Gastroesophageal sphincter (tissue), 4 donors: ENCODE measurements at regions not wholly inside any gene's neighbourhood (a gene's known extent, or its start where the extent isn't known, plus 50 kb on each side); places are given as distances from the start of the nearest gene placed in this dataset.
"Not testable (repeated sequence)": the region's sequence is repeated elsewhere in the genome, so short reads cannot be mapped to it uniquely, and the experiment has no call there.

ENCODE experiments used
- ATAC-seq: fragments of 150-250 bp; one replicate; pipeline ENCODE4 v1.9.1; 2016; ENCODE audit warnings: mild to moderate bottlenecking, moderate library complexity
- H3K27ac ChIP-seq, 4 donors: fragments of 200-600 bp; sonication (generic) in 3 of 4; 1 replicate in 3 of 4; 2 replicates in 1 of 4; pipeline ENCODE4 v1.5.1; 2016 to 2019
- H3K27me3 ChIP-seq: fragments of 200-600 bp; sonication (generic); one replicate; pipeline ENCODE4 v1.5.1; 2019
- H3K36me3 ChIP-seq, 2 donors: fragments of 200-600 bp; sonication (generic); one replicate each; pipeline ENCODE4 v1.5.1; 2019; ENCODE audit warnings: control low read depth in 1 of 2
- H3K4me1 ChIP-seq, 3 donors: fragments of 200-600 bp; sonication (generic); 1 replicate in 2 of 3; 2 replicates in 1 of 3; pipeline ENCODE4 v1.5.1; 2016 to 2019; ENCODE audit warnings: control low read depth in 2 of 3
- H3K4me3 ChIP-seq, 2 donors: fragments of 200-600 bp; sonication (generic); one replicate each; pipeline ENCODE4 v1.5.1; 2019; ENCODE audit warnings: mild to moderate bottlenecking in 1 of 2, moderate library complexity in 1 of 2
- H3K9me3 ChIP-seq, 3 donors: fragments of 200-600 bp; sonication (generic); one replicate each; pipeline ENCODE4 v1.5.1; 2017 to 2019; ENCODE audit warnings: control low read depth in 2 of 3
- CTCF ChIP-seq, 4 experiments: fragments of 200-600 bp in 2 of 4; fragments of 450-650 bp in 2 of 4; sonication (generic) in 1 of 4; IDR thresholded peaks; one replicate each; pipeline ENCODE4 v1.5.1; 2017 to 2019; ENCODE audit warnings: antibody characterized with exemption in 4 of 4, mild to moderate bottlenecking in 2 of 4, moderate library complexity in 2 of 4
- EP300 ChIP-seq: sonication (generic); formaldehyde crosslinking; IDR thresholded peaks from one replicate; pipeline ENCODE4 v1.6.1; 2017; ENCODE audit warnings: antibody characterized with exemption, mild to moderate bottlenecking
- POLR2A ChIP-seq, 2 donors: fragments of 450-650 bp; IDR thresholded peaks; one replicate each; pipeline ENCODE4 v1.6.1; 2017; ENCODE audit warnings: antibody characterized with exemption in 2 of 2, mild to moderate bottlenecking in 2 of 2, moderate library complexity in 1 of 2
- POLR2AphosphoS5 ChIP-seq: sonication (generic); formaldehyde crosslinking; IDR thresholded peaks from one replicate; pipeline ENCODE4 v1.6.1; 2017; ENCODE audit warnings: antibody characterized with exemption
- WGBS, 2 donors: methylation state at CpG; one replicate each; pipeline ENCODE4 v1.1.5; 2018; ENCODE audit warnings: low coverage in 1 of 2; 5-methylcytosine and 5-hydroxymethylcytosine counted together

DNA sequence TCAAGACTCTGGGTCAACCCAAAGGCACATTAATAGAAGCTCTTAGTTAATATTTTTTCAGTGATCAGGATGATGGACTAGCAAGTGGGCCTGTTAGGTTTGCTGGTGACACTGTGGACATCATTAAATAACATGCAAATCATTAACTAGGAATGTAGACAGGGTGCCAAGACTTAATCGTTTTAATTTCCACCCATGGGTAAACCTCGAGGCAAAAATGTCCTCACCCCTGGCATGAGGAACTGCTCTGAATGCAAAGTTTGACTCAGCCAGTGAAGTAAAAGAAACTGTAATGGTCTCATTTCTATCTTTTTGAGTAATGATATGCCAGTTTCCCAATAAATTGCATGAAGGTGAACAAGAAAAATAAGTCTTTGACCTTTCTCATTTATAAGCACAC, 152.6 kb upstream of the MEX3C start:
- Histone ChIP-seq H3K27me3 (no peaks in the 10 kb centered on the region), H3K36me3 (no peaks in the 10 kb centered on the region), H3K4me1 (no peaks in the 10 kb centered on the region), H3K4me3 (no peak overlapping the region), H3K27ac (no peak overlapping the region), H3K9me3 (peaks cover 0 to 4% (median 0%) of the 10 kb centered on the region in 3 donors)
- no peak for TF ChIP-seq POLR2A (IDR thresholded peaks at IDR 0.05)
- no peak for TF ChIP-seq POLR2AphosphoS5
- TF ChIP-seq EP300 = no peak
- no peak for TF ChIP-seq CTCF (IDR thresholded peaks at IDR 0.05)
- WGBS, 2 donors = 25% methylated on average over 2 of the region's 2 CpGs; no CpG with 5 or more reads in 1 of the 2 donors
- no peak for ATAC-seq

GRCh38 chr18:51355841-51356240, 158.4 kb upstream of the MEX3C start:
- no peak overlapping the region for H3K27ac ChIP-seq
- 39 to 46% methylated on average over 2 of the region's 2 CpGs for WGBS, 2 donors
- ATAC-seq = no peak
- TF ChIP-seq CTCF (IDR thresholded peaks at IDR 0.05) (no peak), POLR2A (IDR thresholded peaks at IDR 0.05) (no peak), POLR2AphosphoS5 (no peak), EP300 (no peak)
- H3K27me3 ChIP-seq = no peaks in the 10 kb centered on the region
- no peaks in the 10 kb centered on the region for H3K4me1 ChIP-seq
- no peak overlapping the region for H3K4me3 ChIP-seq
- H3K9me3 ChIP-seq = no peaks in the 10 kb centered on the region
- no peaks in the 10 kb centered on the region for H3K36me3 ChIP-seq

GRCh38 chr18:51360301-51360700, 162.8 kb upstream of the MEX3C start:
- H3K9me3 ChIP-seq = not testable (repeated sequence)

DNA sequence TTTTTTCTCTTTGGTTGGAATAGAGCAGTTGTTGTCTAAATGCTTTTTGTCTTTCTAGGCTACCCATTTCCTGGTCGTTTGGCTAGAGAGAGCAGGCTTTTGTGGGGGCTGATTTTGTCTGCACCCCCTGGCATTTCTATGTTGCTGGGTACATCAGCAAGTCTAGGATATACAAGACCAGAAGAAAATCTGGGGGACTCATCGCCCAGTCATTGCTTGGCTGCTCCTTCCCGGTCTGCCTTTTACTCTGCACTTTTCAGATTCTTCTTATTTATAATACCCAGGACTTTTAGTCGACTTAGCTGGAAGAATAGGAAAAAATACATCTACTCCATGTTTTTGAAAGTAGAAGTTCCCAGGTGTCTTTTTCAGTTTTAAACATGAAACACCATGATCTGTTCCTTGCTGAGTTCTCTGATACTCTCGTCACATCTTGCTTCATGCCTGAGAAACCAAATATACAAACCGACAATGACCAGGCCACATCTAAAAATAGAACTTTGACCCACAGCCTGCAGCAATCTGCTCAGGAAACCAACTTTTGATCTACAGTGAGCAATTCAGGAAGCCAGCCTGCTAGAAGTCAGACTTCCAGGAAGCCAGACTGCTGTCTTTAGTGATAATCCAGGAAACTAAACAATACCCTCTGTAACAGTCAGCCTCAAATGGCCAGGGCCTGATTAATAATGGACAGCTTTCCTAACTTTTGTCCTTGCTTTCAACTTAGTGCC, 163.8 kb upstream of the MEX3C start:
- no peak overlapping the region for H3K4me3 ChIP-seq
- no peaks in the 10 kb centered on the region for H3K36me3 ChIP-seq
- TF ChIP-seq CTCF (IDR thresholded peaks at IDR 0.05) (no peak), POLR2A (IDR thresholded peaks at IDR 0.05) (no peak), POLR2AphosphoS5 (peak; percentile 63)
- H3K27me3 ChIP-seq = no peaks in the 10 kb centered on the region
- WGBS, 2 donors = 39 to 51% methylated on average over 4 to 6 of the region's 6 CpGs
- no peak overlapping the region for H3K27ac ChIP-seq
- H3K4me1 ChIP-seq = peaks cover 0 to 8% (median 0%) of the 10 kb centered on the region in 3 donors
- peak; percentile 22 for ATAC-seq
- H3K9me3 ChIP-seq = no peaks in the 10 kb centered on the region

More at GRCh38 chr18:51360301-51360700, 162.8 kb upstream of the MEX3C start:
- H3K4me3 ChIP-seq, H3K36me3 ChIP-seq, H3K27ac ChIP-seq, H3K27me3 ChIP-seq, ATAC-seq, H3K4me1 ChIP-seq: not testable (repeated sequence)
- WGBS, 2 donors = 82 to 92% methylated on average over 5 to 7 of the region's 10 CpGs

DNA sequence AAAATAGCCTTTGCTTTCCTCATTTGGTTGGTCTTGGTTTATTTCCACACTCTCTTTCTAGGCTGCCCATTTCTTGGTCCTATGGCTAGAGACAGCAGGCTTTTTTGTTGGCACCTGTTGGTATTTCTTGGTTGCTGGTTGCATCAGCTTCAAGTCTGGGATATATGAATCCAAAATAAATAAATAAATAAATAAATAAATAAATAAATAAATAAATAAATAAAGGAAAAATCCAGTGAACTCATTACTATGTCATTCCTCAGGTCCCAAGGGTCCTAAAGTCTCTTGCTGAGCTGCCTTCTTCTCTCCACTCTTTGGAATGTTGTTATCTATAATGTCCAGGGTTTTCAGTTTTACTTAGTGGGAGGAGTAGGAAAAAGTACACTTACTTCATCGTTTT, 165.9 kb upstream of the MEX3C start:
- TF ChIP-seq EP300 (no peak), POLR2A (IDR thresholded peaks at IDR 0.05) (no peak), CTCF (IDR thresholded peaks at IDR 0.05) (no peak), POLR2AphosphoS5 (no peak)
- no peak overlapping the region for H3K27ac ChIP-seq
- ATAC-seq = no peak
- H3K36me3 ChIP-seq = no peaks in the 10 kb centered on the region
- H3K4me1 ChIP-seq = peaks cover 0 to 8% (median 0%) of the 10 kb centered on the region in 3 donors
- 63% methylated on average over 1 of the region's 1 CpG for WGBS, 2 donors
- no peak overlapping the region for H3K4me3 ChIP-seq
- H3K9me3 ChIP-seq = no peaks in the 10 kb centered on the region
- no peaks in the 10 kb centered on the region for H3K27me3 ChIP-seq
